Uterus (tissue), 2 donors: ENCODE measurements at regions not wholly inside any gene's neighbourhood (a gene's known extent, or its start where the extent isn't known, plus 50 kb on each side); places are given as distances from the start of the nearest gene placed in this dataset.

Experiments used
- CTCF ChIP-seq, 4 experiments: fragments of 200-600 bp in 2 of 4; fragments of 450-650 bp in 2 of 4; sonication (generic) in 2 of 4; IDR thresholded peaks; one replicate each; pipeline ENCODE4 v1.5.1; 2016 to 2019; ENCODE audit warnings: antibody characterized with exemption in 4 of 4, mild to moderate bottlenecking in 2 of 4, moderate library complexity in 1 of 4
- POLR2A ChIP-seq, 2 donors: fragments of 450-650 bp; IDR thresholded peaks; one replicate each; pipeline ENCODE4 v1.6.1; 2016; ENCODE audit warnings: antibody characterized with exemption in 2 of 2, mild to moderate bottlenecking in 1 of 2, moderate library complexity in 1 of 2

DNA sequence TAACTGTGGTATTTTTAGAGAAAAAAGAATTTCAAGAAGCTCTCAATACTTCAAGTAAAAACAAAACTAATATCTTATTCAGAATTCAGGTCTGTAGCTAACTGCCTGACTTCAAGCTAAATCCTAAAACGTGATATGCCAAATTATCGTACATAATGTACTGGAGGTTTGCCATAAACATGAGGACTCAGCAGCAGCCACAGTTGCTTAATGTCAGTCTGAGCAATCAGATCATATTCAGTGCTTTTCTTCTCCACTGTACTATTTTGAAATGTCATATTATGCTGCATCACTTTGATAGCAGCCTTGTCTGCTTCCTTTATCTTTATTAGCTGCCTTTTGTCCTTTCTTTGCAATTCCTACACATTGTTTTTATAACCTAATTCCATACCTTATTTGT lies 265.1 kb upstream of the EDNRB start:
- TF ChIP-seq CTCF (IDR thresholded peaks at IDR 0.05) (no peak), POLR2A (IDR thresholded peaks at IDR 0.05) (no peak)
